Muscle of leg (tissue), 3 donors: ENCODE measurements at regions not wholly inside any gene's neighbourhood (a gene's known extent, or its start where the extent isn't known, plus 50 kb on each side); places are given as distances from the start of the nearest gene placed in this dataset.
"Not testable (repeated sequence)": the region's sequence is repeated elsewhere in the genome, so short reads cannot be mapped to it uniquely, and the experiment has no call there.

Experiments
- DNase-seq: peaks from one replicate; pipeline ENCODE4 v3.0.0; 2013
- H3K27ac ChIP-seq: one replicate; pipeline ENCODE4 v1.5.1; 2013; ENCODE audit warnings: mild to moderate bottlenecking, low read length, control low read depth
- H3K27me3 ChIP-seq: one replicate; pipeline ENCODE4 v1.6.1; 2013; ENCODE audit warnings: low read length; ENCODE audit not compliant: control insufficient read depth, insufficient read depth
- H3K36me3 ChIP-seq: one replicate; pipeline ENCODE4 v1.6.1; 2013; ENCODE audit warnings: low read length; ENCODE audit not compliant: control insufficient read depth, insufficient read depth
- H3K4me1 ChIP-seq: one replicate; pipeline ENCODE4 v1.6.1; 2013; ENCODE audit warnings: low read length; ENCODE audit not compliant: control insufficient read depth, insufficient read depth
- H3K4me3 ChIP-seq: one replicate; pipeline ENCODE4 v1.5.1; 2013; ENCODE audit warnings: low read length, control low read depth
- H3K9me3 ChIP-seq: replicated peaks from 2 replicates; pipeline ENCODE4 v1.6.1; 2013; ENCODE audit warnings: low read depth, low read length; ENCODE audit not compliant: control insufficient read depth
- WGBS: methylation state at CpG from one replicate; pipeline ENCODE4 v1.1.5; 2013; ENCODE audit warnings: missing lambda C conversion rate; ENCODE audit not compliant: insufficient coverage; 5-methylcytosine and 5-hydroxymethylcytosine counted together

DNA sequence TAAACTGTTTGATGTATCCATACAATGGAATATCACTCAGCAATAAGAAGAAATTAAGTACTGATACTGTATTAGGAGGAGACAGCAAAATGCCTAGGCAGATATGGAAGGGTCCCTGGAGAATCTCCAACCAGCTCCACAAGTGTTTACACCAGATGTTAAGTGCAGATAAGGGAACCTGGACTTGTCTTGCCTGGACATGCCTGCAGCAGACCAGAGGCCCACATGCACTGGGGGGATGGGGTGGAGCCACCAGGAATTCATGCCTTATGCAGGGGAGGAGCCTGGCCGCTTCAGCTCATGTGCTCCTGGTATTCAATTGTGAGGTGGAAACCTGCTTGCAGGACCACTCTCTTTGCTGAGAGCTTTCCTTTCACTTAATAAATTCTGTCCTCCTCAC is 287.6 kb downstream of the LIPI start:
- no CpG with 5 or more reads among the region's 1 CpG for WGBS

DNA sequence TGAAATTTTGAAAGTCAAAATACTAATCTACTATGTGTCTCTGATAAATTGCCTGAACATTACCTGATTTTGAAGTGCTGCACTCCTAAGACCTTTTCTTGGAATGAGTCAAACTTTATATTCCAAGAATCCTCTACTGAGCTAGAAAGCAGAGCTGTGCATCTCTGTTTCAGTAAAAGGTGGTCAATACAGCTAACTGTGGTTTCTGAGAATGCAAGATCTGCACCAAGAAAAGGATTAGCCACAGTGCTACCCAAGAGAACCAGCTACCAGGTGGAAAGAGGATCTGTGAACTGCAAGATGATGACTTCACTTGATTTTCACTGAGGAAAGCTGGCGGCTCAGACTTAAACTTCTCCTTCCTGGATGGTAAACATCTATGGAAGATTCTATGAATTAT is 289.3 kb downstream of the LIPI start:
- DNase-seq, H3K36me3 ChIP-seq, H3K27me3 ChIP-seq, H3K9me3 ChIP-seq, H3K27ac ChIP-seq, H3K4me1 ChIP-seq, H3K4me3 ChIP-seq: not testable (repeated sequence)
- whole genome bisulfite sequencing: no CpG with 5 or more reads among the region's 1 CpG

More for the DNA sequence above, 287.6 kb downstream of the LIPI start:
- DNase-seq, H3K4me1 ChIP-seq, H3K27me3 ChIP-seq, H3K36me3 ChIP-seq, H3K4me3 ChIP-seq, H3K27ac ChIP-seq, H3K9me3 ChIP-seq: not testable (repeated sequence)

DNA sequence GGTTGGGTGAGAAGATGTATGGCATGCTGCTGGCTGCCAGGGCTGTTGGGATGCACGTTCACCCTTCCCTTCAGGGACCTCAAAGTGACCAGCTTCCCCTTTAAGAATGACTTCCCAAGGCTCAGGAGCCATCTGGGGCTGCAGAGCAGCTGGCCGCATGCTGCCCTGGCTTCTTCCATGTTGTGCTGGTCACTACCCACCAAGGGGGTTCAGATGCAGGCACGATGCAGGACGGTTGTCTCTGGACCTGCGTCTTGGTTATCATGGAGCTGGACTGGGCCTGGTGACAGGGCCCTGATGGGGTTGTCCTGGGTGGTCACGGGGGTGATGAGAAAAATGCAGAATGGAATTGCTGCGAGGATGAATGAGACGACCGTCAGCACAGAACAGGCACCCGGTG is 297.8 kb downstream of the POTED start:
- H3K36me3 ChIP-seq, DNase-seq, H3K9me3 ChIP-seq, H3K4me1 ChIP-seq, H3K27ac ChIP-seq, H3K27me3 ChIP-seq, H3K4me3 ChIP-seq: not testable (repeated sequence)
- whole genome bisulfite sequencing: no CpG with 5 or more reads among the region's 10 CpGs

DNA sequence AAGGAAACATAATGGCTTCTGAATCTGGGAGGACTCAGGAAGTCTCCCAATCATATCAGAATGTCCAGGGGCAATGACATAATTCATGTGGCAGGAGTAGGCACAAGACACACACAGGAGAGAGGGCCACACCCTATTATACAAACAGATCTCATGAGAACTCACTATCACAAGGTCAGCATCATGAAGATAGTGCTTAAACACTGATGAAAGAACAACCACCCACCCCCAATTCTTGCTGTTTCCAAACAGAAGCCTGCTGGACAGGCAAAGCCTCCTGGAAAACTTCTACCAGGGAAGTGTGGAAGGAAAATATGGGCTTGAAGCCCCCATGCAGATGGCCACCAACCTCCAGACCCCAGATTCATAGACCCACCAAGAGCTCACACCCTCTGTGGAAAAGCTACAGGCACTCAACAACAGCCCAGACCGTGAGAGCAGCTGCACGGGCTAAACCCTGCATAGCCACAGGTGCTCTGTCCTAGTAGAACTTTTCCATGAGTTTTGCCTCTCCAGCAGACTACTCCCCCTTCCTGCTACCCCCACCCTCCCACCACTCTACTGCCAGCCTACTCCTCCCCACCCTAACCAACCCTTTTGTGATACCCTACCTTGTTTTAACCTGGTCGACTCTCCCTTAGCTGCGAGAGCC is 287.1 kb downstream of the POTED start:
- 64% methylated on average over 4 of the region's 4 CpGs for WGBS
- H3K9me3 ChIP-seq, H3K27me3 ChIP-seq, H3K36me3 ChIP-seq, H3K4me3 ChIP-seq, DNase-seq, H3K27ac ChIP-seq, H3K4me1 ChIP-seq: not testable (repeated sequence)

DNA sequence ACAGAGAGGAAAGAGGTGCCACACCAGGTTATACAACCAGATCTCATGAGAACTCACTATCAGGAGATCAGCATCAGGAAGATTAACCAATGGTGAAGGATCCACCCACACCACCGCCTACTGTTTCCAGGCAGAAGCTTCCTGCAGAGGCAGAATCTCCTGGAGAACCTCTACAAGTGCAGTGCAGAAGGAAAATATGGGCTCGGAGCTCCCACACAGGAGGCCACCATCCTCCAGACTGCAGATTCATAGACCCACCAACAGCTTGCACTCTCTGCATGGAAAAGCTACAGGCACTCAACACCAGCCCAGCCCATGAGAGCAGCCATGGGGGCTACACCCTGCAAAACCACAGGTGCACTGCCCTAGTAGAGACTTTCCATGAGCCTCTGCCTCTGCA is 284.0 kb downstream of the POTED start:
- not testable (repeated sequence) for H3K27ac ChIP-seq, H3K4me1 ChIP-seq, H3K27me3 ChIP-seq, H3K4me3 ChIP-seq, H3K36me3 ChIP-seq, H3K9me3 ChIP-seq, DNase-seq
- no CpG with 5 or more reads among the region's 2 CpGs for WGBS

DNA sequence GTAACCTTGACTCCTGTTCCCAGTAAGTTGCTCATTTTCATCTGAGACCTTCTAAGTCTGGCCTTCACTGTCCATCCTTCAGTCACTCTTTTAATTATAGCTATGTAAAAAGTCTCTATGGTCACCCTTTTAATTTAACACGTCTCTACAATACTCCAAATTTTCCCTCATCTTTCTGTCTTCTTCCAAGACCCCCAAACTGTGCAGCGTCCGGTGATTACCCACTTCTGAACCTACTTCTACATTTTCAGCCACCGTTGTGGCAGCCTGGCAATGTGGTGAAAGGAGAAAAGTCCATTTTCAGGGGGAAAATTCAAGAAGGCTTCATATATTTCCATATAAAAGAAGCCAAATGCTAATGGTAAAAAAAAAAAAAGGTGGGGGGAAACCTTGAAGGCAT is 283.4 kb downstream of the POTED start:
- 14% methylated on average over 1 of the region's 4 CpGs for WGBS
- H3K4me1 ChIP-seq, H3K27ac ChIP-seq, DNase-seq, H3K27me3 ChIP-seq, H3K4me3 ChIP-seq, H3K9me3 ChIP-seq, H3K36me3 ChIP-seq: not testable (repeated sequence)

DNA sequence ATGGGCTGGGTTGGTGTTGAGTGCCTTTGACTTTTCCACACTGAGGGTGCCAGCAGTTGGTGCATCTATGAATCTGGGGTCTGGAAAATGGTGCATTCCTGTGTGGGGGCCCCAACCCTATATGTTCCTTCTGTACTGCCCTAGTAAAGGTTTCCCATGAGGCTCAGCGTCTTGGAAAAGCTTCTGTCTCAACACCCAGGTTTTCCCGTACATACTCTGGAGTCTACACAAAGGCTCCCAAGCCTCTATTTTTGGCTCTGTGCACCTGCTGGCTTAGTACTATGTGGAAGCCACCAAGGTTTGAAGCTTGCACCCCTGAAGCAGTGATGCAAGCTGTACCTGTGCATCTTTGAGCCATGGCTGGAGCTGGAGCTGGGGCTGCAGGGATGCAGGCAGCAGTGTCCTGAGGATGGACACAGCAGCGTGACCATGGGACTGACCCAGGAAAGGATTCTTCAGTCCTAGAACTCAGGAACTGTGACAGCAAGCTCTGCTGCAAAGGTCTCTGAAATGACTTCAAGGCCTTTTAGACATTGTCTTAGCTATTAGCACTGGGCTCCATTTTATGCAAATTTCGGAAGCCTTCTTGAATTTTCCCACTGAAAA is 282.7 kb downstream of the POTED start:
- DNase-seq, H3K4me1 ChIP-seq, H3K36me3 ChIP-seq, H3K27me3 ChIP-seq, H3K4me3 ChIP-seq, H3K9me3 ChIP-seq, H3K27ac ChIP-seq: not testable (repeated sequence)
- WGBS: 59% methylated on average over 4 of the region's 4 CpGs

DNA sequence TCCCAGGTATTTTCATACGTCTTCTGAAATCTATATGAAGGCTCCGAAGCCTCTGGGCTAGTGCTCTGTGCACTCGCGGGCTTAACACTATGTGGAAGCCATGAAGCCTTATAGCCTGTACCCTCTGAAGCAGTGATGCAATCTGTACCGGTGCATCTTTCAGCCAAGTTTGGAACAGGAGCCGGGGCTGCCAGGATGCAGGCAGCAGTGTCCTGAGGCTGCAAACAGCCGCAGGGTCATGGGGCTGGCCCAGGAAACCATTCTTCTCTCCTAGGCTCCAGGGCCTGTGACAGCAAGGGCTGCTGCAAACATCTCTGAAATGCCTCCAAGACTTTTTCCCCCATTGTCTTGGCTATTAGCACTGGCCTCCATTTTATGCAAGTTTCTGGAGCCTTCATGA is 279.6 kb downstream of the POTED start:
- H3K27ac ChIP-seq, H3K4me3 ChIP-seq, H3K27me3 ChIP-seq, H3K36me3 ChIP-seq, H3K4me1 ChIP-seq, DNase-seq, H3K9me3 ChIP-seq: not testable (repeated sequence)
- 63% methylated on average over 7 of the region's 7 CpGs for WGBS

DNA sequence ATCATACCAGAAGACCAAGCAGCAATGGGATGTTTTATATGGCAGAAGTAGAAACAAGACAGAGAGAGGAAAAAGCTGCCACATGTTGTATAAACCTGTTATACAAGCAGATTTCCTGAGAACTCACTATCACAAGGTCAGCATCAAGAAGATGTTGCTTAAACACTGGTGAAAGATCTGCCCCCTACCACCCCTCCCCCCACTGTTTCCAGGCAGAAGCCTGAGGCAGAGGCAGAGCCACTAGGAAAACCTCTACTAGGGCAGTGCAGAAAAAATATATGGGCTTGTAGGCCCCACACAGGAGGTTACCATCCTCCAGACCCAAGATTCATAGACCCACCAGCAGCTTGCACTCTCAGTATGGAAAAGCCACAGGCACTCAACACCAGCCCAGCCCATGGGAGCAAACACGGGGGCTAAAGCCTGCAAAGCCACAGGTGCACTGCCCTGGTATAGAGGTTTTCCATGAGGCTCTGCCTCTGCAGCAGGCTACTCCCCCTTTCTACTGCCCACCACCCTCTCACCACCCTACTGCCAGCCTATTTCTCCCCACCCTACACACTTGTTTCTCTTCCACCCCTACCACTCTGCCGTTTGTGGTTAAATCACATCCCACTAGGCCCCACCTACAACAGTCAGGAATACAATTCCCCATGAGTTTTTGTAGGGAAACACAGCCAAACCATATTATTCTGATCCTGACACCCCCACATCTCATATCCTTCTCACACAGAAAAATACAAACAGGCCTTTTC is 274.2 kb downstream of the POTED start:
- not testable (repeated sequence) for H3K27me3 ChIP-seq, H3K4me3 ChIP-seq, H3K4me1 ChIP-seq, DNase-seq, H3K27ac ChIP-seq, H3K36me3 ChIP-seq
- WGBS: 89% methylated on average over 2 of the region's 2 CpGs
- H3K9me3 ChIP-seq: peaks cover 11% of the 10 kb centered on the region

DNA sequence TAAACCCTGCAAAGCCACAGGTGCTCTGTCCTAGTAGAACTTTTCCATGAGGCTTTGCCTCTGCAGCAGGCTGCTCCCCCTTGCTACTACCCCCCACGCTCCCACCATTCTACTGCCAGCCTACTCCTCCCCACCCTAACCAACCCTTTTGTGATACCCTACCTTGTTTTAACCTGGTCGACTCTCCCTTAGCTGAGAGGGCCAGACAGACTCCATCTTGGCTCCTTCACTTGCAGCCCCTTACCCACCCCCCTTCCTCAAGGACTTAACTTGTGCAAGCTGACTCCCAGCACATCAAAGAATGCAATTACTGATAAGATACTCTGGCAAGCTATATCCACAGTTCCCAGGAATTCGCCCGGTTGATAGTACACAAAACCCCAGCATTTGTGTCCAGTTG is 267.9 kb downstream of the POTED start:
- not testable (repeated sequence) for H3K27me3 ChIP-seq, DNase-seq, H3K27ac ChIP-seq, H3K36me3 ChIP-seq, H3K4me1 ChIP-seq, H3K4me3 ChIP-seq
- H3K9me3 ChIP-seq: peaks cover 15% of the 10 kb centered on the region
- WGBS: 73% methylated on average over 3 of the region's 4 CpGs
